ENCODE measurements at regions not wholly inside any gene's neighbourhood (a gene's known extent, or its start where the extent isn't known, plus 50 kb on each side); places are given as distances from the start of the nearest gene placed in this dataset.

GRCh38 chr11:109864834-109865547, 228.2 kb upstream of the ZC3H12C start:
- DNase-seq: peak in 1 of 2 experiments; percentile 10

DNA sequence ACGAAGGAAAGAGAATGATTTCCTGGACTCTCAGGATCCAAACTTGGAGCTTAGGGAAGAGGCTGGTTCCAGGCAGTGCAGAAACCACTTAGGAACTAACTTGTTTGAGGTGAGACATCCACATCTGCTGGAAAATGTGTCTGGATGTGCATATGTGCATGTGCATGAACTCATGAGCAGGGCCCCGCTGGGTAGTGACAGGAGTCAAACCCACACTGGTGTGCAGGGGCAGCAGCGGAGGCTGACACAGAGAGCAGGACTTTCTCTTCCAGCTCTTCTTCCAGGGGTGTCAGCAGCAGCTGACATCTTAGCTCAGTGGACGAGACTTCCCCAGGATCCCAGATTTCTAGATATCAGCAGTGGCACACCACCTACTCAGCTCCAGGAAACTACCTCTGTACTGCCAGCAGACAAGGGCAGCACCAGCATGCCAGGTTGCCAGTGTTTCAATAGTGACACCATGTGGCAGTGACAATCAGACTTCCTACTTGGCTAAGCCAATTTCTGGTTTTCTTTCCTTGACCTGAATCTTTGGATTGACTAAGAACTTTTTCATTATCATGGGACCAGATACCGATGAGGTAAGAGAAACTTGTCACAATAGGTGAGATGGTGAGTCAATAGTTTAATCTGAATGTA, 227.5 kb upstream of the ZC3H12C start:
- peak; percentile 11 to 56 for DNase-seq

DNA sequence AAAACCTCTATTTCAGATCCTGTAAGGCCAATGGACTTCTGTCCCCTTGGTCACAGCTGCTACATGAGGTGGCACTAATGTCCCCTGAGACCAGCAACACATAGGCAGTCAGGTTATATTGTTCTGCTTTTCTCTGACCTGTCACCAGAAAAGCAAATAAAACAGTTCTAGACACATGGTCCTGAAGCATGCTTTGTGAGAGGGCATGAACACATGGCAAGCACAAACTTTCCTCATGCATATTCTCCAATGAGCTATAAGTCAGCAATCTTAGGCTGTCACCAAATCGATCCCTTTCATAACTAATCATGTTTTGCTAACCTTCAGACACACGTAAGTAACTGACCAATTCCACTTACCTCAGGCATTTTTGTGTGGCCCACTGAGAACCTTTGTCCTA, 225.4 kb upstream of the ZC3H12C start:
- no peak for DNase-seq

- DNase-seq: no peak
Measured at GRCh38 chr11:109869536-109869935, 223.7 kb upstream of the ZC3H12C start.

GRCh38 chr11:109870297-109870696, 222.9 kb upstream of the ZC3H12C start:
- DNase-seq: no peak

GRCh38 chr11:109877043-109877442, 216.1 kb upstream of the ZC3H12C start:
- DNase-seq: no peak

GRCh38 chr11:109884501-109884900, 208.7 kb upstream of the ZC3H12C start:
- no peak for DNase-seq

DNA sequence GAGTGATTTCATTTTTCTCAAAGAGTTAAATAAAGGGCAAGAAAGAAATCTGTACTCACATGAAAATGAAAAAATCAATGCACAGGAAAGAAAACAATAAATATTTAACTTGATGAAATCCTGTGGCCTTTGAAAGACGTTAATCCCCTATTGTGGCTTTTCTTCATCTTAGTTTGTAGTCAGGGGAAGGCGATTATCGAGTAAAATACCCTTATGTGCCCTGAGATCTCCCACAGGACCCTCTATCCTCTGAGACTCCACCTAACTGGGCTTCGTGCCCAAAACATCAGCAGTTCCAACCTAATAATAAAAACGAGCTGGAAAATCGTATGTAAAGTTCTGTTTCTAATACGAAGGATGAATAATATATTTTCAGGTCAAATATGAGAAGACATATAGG, 208.2 kb upstream of the ZC3H12C start:
- peak in 1 of 2 experiments; percentile 8 for DNase-seq

GRCh38 chr11:109892321-109892794, 200.8 kb upstream of the ZC3H12C start:
- DNase-seq: no peak

- DNase-seq: peak in 1 of 2 experiments; percentile 11
Measured at GRCh38 chr11:109894242-109894641, 198.9 kb upstream of the ZC3H12C start.

DNA sequence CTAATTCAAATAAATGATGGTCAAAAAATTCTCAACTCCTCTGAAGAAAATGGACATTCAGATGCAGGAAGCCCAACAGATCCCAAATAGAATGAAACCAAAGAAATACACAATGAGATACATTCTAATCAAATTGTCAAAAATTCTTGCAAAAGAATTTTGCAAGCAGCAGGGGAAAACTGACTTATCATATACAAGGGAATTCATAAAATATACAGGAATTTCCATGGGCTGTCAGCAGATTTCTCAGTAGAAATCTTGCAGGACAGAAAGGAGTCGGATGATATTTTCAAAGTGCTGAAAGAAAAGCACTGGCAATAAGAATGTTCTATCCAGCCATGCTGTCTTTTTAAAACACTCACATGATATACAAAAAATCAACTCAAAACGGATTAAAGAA, 194.6 kb upstream of the ZC3H12C start:
- no peak for DNase-seq

GRCh38 chr11:109902764-109903433, 190.3 kb upstream of the ZC3H12C start:
- no peak for DNase-seq

- DNase-seq: no peak
Measured at GRCh38 chr11:109911488-109911887, 181.7 kb upstream of the ZC3H12C start.

DNA sequence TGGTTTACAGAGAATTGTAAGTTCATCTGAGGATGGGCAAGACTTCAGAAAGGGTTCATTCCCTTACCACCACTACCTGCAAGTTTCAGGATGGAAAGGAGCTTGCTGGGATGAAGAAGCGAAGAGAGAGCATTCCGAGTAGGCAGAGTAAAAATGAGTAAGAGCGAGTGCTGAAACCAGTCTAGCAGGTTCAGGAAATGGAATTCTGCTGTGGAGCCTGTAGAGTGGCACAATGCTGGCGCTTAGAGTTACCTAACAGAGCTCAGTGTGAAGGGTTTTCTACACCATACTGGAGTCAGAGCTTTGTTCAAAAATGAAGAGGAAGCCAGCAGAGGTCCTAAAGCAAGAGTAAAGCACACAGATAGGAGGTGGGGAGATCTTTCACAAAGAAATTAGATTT, 179.2 kb upstream of the ZC3H12C start:
- DNase-seq: no peak

DNA sequence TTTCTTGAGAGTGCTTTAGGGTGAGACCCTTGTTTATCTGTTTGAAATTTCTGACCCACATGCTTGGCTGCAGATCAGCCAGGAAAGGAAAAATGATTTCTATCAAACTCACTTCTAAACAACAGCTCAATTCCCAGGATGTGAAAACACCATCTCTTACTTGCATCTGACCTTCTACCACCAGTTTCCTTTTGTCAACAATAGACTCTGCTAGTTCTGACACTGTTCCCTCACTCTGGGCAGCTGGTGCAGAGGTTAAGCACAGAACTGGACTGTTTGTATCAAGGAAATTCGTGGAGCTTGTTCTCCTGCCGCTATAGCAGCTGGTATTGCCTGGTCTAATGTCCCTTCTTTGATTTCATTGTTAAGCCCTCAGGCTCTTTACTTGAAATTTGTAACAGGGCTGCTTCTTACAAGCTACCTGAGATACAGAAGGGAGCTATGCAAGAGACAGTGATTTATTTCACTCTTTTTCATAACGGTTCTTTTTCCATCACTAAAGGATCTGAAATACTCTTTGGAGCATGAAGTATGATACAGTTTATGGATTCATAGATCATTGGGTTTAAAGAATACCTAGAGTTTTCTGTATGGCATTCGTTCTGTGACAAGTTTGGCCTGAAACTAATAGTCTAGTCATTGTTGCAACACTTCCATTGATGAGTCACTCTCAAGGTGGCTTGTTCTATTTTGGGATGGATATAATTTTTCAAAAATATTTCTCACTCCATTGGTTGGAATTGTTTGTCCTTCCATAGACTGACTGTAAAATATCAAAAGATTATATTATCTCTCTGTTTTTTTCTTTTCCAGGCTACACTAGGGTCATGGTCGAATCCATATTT, 178.2 kb upstream of the ZC3H12C start:
- DNase-seq: no peak

GRCh38 chr11:109926941-109927340, 166.3 kb upstream of the ZC3H12C start:
- DNase-seq: no peak

DNA sequence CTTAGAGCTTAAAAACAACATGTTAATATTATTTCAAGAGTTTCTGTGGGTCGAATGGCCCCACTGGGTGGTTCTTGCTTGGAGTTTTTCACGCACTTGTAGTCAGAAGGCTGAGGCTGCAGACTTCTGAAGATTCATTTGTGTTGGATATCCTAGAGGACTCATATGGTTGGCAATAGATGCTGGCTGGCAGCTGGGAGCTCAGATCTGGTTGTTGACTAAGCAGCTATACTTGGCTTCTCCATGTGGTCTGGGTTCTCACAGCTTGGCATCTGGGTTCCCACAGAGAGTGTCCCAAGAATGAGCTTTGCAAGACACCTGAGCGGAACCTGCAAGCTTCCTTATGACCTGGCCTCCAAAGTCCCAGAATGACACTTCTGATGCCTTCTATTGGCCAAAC, 163.9 kb upstream of the ZC3H12C start:
- no peak for DNase-seq

DNA sequence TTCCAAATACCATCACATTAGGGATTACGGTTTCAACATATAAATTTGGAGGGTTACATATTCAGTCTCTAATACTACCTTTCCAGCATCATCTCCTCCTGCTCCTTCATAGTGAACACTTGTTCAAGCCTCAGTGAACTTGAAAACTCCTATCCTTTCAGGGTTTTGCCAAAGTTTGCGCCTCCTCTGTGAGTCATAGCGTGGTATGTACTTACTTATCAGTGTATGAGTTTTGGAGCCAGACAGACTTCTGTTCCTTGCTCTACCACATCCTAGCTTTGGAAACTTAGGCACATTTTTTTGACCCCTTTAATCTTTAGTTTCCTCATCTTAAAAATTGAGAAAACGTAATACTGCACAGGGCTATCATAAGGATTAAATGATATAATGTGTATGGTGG, 160.1 kb upstream of the ZC3H12C start:
- DNase-seq: no peak

DNA sequence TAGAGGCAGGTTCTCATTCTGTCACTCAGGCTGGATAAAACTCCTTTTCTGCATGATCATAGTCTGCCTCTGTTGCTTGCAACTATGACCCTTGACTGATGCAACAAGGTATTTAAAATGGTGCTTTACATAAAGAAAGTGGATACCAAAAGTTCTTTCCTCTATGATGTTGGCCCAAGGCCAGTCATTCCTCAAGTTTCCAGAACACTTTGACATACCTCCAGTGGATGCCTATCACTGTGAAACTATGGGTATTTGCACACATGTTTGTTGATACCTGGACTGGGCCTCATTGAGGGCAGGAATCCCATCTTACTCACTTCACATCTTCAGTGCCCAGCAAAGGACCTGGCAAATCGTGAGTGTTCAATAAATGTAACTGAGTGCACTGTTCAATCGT, 159.0 kb upstream of the ZC3H12C start:
- no peak for DNase-seq

DNA sequence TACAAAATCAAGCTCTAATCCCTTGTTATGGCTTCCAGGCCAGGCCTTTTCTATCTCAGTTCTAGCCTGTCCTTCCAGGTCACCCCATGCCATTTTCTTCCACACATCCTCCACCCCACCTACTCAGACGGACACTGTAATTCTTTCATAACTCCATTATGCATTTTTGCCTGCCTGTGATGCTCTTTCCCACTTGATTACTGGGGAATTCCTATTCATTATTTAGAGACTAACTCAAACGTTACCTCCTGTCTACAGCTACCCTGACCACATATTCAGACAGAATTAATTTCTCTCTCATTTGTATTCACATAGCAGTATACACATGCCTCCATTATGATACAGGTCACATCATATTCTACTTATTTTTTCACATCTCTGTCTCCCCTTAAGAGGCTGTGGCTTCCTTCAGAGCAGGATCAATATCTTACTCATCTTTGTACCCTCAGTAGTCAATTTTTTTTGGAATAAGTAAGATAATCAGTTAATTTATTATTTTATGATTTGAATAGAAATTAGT, 156.5 kb upstream of the ZC3H12C start:
- no peak for DNase-seq

- DNase-seq: no peak
Measured at GRCh38 chr11:109937968-109938367, 155.2 kb upstream of the ZC3H12C start.

- peak in 1 of 2 experiments; percentile 79 for DNase-seq
Measured at GRCh38 chr11:109939166-109939810, 153.9 kb upstream of the ZC3H12C start.

All from NCI-H524 (cell line).